GM12878 (cell line): ENCODE measurements at regions not wholly inside any gene's neighbourhood (a gene's known extent, or its start where the extent isn't known, plus 50 kb on each side); places are given as distances from the start of the nearest gene placed in this dataset.

Experiments
- ATAC-seq: fragments of 200-7000 bp; cut with Tn5 transposase; 3 replicates; pipeline ENCODE4 v1.9.1; 2020; ENCODE audit warnings: mild to moderate bottlenecking, moderate library complexity
- BruUV-seq: library from RNA; stranded (reverse); fragments of 400-500 nt; replicated peaks from 2 replicates; lab custom pipeline; 2021; lab: Mats Ljungman, UMichigan
- CTCF ChIA-PET: fragments of 300-600 bp; sonication (Branson Sonifier 250); formaldehyde crosslinking; extraction: SDS; loops from one replicate; lab custom pipeline; 2021; ENCODE audit warnings: inconsistent platforms; lab: Yijun Ruan, JAX
- POLR2A ChIA-PET: fragments of 350-600 bp; formaldehyde crosslinking; extraction: SDS; loops from one replicate; lab custom pipeline; 2021; ENCODE audit warnings: inconsistent platforms; lab: Charles Lee
- RAD21 ChIA-PET: fragments of 300-600 bp; sonication (Branson Sonifier 250); formaldehyde crosslinking; loops from one replicate; lab custom pipeline; 2023; ENCODE audit warnings: antibody characterized with exemption; ENCODE audit not compliant: unreplicated experiment; lab: Charles Lee
- SMC1A ChIA-PET: fragments of 300-600 bp; sonication (Branson Sonifier 250); formaldehyde crosslinking; loops from one replicate; lab custom pipeline; 2023; ENCODE audit not compliant: unreplicated experiment, uncharacterized antibody; lab: Charles Lee
- DNase-seq: peaks from one replicate; pipeline ENCODE4 v3.0.0-alpha.2; 2011; ENCODE audit warnings: low read depth, low spot score
- FAIRE-seq: peaks from 3 replicates; lab custom pipeline; 2011; peaks lifted over from hg19 to GRCh38; lab: Jason Lieb, UNC
- H2AFZ ChIP-seq: 2 replicates; pipeline ENCODE4 v1.6.0; 2011; ENCODE audit warnings: low read depth, low read length, control low read depth; ENCODE audit not compliant: control insufficient read depth
- H3K27ac ChIP-seq: 2 replicates; pipeline ENCODE4 v1.5.1; 2011; ENCODE audit warnings: control low read depth; ENCODE audit not compliant: control insufficient read depth, insufficient read depth
- H3K27me3 ChIP-seq, 2 experiments: replicated peaks in 1 of 2; 2 replicates each; pipeline versions ENCODE4 v1.6.0 to v1.6.1; 2011; ENCODE audit warnings: low read length in 1 of 2; ENCODE audit not compliant: control insufficient read depth in 2 of 2, insufficient read depth in 2 of 2
- H3K36me3 ChIP-seq, 2 experiments: 2 replicates each; pipeline ENCODE4 v1.5.1; 2011; ENCODE audit warnings: low read length in 1 of 2; ENCODE audit not compliant: control insufficient read depth in 2 of 2, insufficient read depth in 2 of 2
- H3K4me1 ChIP-seq: 2 replicates; pipeline ENCODE4 v1.6.1; 2011; ENCODE audit warnings: mild to moderate bottlenecking, low read length, moderate library complexity, mixed read lengths; ENCODE audit not compliant: control insufficient read depth, insufficient read depth
- H3K4me2 ChIP-seq: 2 replicates; pipeline ENCODE4 v1.6.0; 2011; ENCODE audit warnings: control low read depth; ENCODE audit not compliant: control insufficient read depth, insufficient read depth
- H3K4me3 ChIP-seq: fragments of 200-600 bp; sonication (generic); 2 replicates; pipeline ENCODE4 v1.5.1; 2016
- H3K79me2 ChIP-seq: 2 replicates; pipeline ENCODE4 v1.6.0; 2011; ENCODE audit warnings: low read length; ENCODE audit not compliant: control insufficient read depth, insufficient read depth
- H3K9ac ChIP-seq: 2 replicates; pipeline ENCODE4 v1.8.0; 2011; ENCODE audit warnings: low read length, control low read depth, mixed read lengths; ENCODE audit not compliant: control insufficient read depth, insufficient read depth
- H3K9me3 ChIP-seq: replicated peaks from 3 replicates; pipeline ENCODE4 v1.5.1; 2011; ENCODE audit warnings: mild to moderate bottlenecking, low read length; ENCODE audit not compliant: control insufficient read depth, insufficient read depth
- H4K20me1 ChIP-seq: 2 replicates; pipeline ENCODE4 v1.6.0; 2011; ENCODE audit not compliant: control insufficient read depth, insufficient read depth
- IKZF2 ChIP-seq, 2 experiments: fragments of 450-650 bp; IDR thresholded peaks; 2 replicates each; pipeline ENCODE4 v1.6.1; 2017; ENCODE audit warnings: mild to moderate bottlenecking in 2 of 2, moderate library complexity in 2 of 2
- JUND ChIP-seq: IDR thresholded peaks from 2 replicates; pipeline ENCODE4 v1.6.1; 2012; ENCODE audit warnings: low read depth, mild to moderate bottlenecking, low read length, improper control_type of control experiment, moderate library complexity
- LARP7 ChIP-seq: fragments of 450-650 bp; IDR thresholded peaks from 2 replicates; pipeline ENCODE4 v1.6.1; 2017; ENCODE audit warnings: mild to moderate bottlenecking
- NBN ChIP-seq: fragments of 450-650 bp; IDR thresholded peaks from 2 replicates; pipeline ENCODE4 v1.6.1; 2016
- POU2F2 ChIP-seq: IDR thresholded peaks from 3 replicates; pipeline ENCODE4 v1.6.1; 2011; ENCODE audit warnings: low read depth, mild to moderate bottlenecking, low read length, borderline replicate concordance
- in situ Hi-C: fragments of 300-500 bp; cut with MboI; formaldehyde crosslinking; loops from 9 replicates; pipeline ENCODE4 v1.14.3; 2018; ENCODE audit warnings: mixed read lengths
- intact Hi-C: fragments of 100-400 bp; cut with micrococcal nuclease; formaldehyde crosslinking; loops from one replicate; pipeline ENCODE4 v1.14.2; 2022; ENCODE audit not compliant: unreplicated experiment
- TF ChIP-seq, protein P1 (sequence below): IDR thresholded peaks from 2 replicates; pipeline ENCODE4 v1.6.1; 2011; ENCODE audit warnings: low read depth, low read length, improper control_type of control experiment, borderline replicate concordance
- TF ChIP-seq, protein P2 (sequence below): IDR thresholded peaks from 2 replicates; pipeline ENCODE4 v1.6.1; 2011; ENCODE audit warnings: borderline replicate concordance, low read depth, mild to moderate bottlenecking, moderate library complexity, mixed read lengths, low read length; ENCODE audit not compliant: insufficient read depth; ENCODE audit errors: extremely low read length
- TF ChIP-seq, protein P3 (sequence below): fragments of 450-650 bp; conservative IDR thresholded peaks from 2 replicates; pipeline ENCODE4 v1.6.1; 2017; ENCODE audit warnings: mild to moderate bottlenecking, moderate library complexity

DNA sequence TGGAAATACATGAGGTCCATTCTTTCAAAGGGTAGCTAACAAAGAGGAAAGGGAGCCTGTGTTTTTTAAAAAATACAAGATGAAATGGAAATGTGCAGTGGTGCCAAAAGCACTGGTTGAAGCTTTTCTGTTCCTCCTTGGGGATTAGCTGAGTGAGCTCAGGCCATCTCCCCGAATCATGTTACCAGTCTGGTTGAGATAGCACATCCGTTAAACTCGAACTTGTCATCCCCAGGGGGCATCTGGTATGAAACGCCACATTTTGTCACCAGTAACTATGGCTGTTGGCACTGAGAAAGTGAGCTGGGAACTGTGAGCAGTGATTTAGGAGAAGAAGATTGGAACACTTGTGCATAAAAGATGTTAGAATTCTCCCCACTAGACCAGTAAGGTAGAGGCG, 196.2 kb downstream of the SAMD5 start (continued):
- TF ChIP-seq, protein P1, sequence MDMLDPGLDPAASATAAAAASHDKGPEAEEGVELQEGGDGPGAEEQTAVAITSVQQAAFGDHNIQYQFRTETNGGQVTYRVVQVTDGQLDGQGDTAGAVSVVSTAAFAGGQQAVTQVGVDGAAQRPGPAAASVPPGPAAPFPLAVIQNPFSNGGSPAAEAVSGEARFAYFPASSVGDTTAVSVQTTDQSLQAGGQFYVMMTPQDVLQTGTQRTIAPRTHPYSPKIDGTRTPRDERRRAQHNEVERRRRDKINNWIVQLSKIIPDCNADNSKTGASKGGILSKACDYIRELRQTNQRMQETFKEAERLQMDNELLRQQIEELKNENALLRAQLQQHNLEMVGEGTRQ, result no peak
- TF ChIP-seq, protein P2, sequence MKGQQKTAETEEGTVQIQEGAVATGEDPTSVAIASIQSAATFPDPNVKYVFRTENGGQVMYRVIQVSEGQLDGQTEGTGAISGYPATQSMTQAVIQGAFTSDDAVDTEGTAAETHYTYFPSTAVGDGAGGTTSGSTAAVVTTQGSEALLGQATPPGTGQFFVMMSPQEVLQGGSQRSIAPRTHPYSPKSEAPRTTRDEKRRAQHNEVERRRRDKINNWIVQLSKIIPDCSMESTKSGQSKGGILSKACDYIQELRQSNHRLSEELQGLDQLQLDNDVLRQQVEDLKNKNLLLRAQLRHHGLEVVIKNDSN, result no peak
- TF ChIP-seq POU2F2, result no peak
- no peak for TF ChIP-seq IKZF2 (IDR thresholded peaks at IDR 0.05)

DNA sequence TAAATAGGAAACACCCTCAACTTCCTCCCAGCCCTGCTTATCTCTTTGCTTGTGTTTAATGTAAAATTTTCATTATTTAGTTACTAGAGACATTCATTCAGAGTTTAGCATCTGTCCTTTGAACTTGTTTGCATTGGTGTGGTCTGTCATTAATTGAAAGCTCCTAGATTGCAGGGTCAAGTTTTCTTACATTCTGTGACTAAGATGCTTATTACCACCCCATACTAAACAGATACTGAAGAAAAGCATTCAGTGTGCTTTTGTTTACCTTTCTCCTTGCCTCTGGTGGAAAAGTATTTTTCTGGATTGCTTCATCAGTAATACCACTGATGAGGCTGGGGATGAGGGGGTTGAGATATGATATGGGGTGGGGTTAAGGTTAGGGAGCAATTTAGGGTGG, 199.0 kb downstream of the SAMD5 start:
- ATAC-seq (no peak), DNase-seq (no peak), FAIRE-seq (no peak)
- no peak for TF ChIP-seq NBN
- no peak for TF ChIP-seq JUND
- TF ChIP-seq, protein P3, sequence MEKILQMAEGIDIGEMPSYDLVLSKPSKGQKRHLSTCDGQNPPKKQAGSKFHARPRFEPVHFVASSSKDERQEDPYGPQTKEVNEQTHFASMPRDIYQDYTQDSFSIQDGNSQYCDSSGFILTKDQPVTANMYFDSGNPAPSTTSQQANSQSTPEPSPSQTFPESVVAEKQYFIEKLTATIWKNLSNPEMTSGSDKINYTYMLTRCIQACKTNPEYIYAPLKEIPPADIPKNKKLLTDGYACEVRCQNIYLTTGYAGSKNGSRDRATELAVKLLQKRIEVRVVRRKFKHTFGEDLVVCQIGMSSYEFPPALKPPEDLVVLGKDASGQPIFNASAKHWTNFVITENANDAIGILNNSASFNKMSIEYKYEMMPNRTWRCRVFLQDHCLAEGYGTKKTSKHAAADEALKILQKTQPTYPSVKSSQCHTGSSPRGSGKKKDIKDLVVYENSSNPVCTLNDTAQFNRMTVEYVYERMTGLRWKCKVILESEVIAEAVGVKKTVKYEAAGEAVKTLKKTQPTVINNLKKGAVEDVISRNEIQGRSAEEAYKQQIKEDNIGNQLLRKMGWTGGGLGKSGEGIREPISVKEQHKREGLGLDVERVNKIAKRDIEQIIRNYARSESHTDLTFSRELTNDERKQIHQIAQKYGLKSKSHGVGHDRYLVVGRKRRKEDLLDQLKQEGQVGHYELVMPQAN, result no peak
- no peak for TF ChIP-seq LARP7
- ChIA-PET RAD21 (no interaction called here), SMC1A (no interaction called here), POLR2A (no interaction called here), CTCF (no interaction called here)
- no peak overlapping the region for H3K9ac ChIP-seq
- no peaks in the 10 kb centered on the region for H3K4me1 ChIP-seq
- no peak overlapping the region for H2AFZ ChIP-seq
- H3K36me3 ChIP-seq, result no peaks in the 10 kb centered on the region
- no peak overlapping the region for H3K4me3 ChIP-seq
- in situ Hi-C loops, result no loop called here
- no peak overlapping the region for H3K27ac ChIP-seq
- no peaks in the 10 kb centered on the region for H4K20me1 ChIP-seq
- no peaks in the 10 kb centered on the region for H3K9me3 ChIP-seq
- no TSS peak for BruUV-seq
- intact Hi-C loops, result no loop called here
- no peaks in the 10 kb centered on the region for H3K79me2 ChIP-seq
- no peaks in the 10 kb centered on the region for H3K27me3 ChIP-seq
- no peak overlapping the region for H3K4me2 ChIP-seq
